ENCODE measurements at regions not wholly inside any gene's neighbourhood (a gene's known extent, or its start where the extent isn't known, plus 50 kb on each side); places are given as distances from the start of the nearest gene placed in this dataset.
A peak's percentile ranks its signal among the peaks of the same experiment; 100 is the strongest.

- TF ChIP-seq, protein P1, sequence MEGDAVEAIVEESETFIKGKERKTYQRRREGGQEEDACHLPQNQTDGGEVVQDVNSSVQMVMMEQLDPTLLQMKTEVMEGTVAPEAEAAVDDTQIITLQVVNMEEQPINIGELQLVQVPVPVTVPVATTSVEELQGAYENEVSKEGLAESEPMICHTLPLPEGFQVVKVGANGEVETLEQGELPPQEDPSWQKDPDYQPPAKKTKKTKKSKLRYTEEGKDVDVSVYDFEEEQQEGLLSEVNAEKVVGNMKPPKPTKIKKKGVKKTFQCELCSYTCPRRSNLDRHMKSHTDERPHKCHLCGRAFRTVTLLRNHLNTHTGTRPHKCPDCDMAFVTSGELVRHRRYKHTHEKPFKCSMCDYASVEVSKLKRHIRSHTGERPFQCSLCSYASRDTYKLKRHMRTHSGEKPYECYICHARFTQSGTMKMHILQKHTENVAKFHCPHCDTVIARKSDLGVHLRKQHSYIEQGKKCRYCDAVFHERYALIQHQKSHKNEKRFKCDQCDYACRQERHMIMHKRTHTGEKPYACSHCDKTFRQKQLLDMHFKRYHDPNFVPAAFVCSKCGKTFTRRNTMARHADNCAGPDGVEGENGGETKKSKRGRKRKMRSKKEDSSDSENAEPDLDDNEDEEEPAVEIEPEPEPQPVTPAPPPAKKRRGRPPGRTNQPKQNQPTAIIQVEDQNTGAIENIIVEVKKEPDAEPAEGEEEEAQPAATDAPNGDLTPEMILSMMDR (IDR thresholded peaks at IDR 0.05; ENCODE audit: low read depth, low read length), result no peak
- H3K27ac ChIP-seq, result no peak overlapping the region
- H3K4me3 ChIP-seq, result no peak overlapping the region
Measured at GRCh38 chr3:16759227-16759903, 125.4 kb upstream of the PLCL2 start.

DNA sequence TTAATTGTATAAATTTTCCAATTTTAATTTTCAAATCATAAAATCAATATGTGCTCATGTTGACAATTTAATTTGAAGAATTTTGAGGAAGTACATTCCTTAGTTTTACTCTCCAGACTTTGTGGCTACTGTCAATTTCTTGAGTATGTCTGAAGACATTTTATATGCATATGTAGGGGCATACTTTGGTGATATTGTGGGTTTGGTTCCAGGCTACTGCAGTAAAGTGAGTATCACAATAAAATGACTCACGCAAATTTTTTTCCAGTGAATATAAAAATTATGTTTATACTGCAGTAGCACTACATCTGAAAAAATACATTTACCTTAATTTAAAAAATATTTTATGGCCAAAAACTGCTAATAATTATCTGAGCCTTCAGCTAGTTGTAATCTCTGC lies 123.2 kb upstream of the PLCL2 start:
- H3K4me1 ChIP-seq (ENCODE audit: low read depth), result peaks cover 8% of the 10 kb centered on the region
- DNase-seq (ENCODE audit: low read depth in 1 of 2, low spot score in 1 of 2), result no peak
- no peaks in the 10 kb centered on the region for H3K9me3 ChIP-seq (ENCODE audit: low read depth)
- H3K4me3 ChIP-seq, result no peak overlapping the region
- H3K36me3 ChIP-seq, result no peaks in the 10 kb centered on the region
- TF ChIP-seq, protein P1 (IDR thresholded peaks at IDR 0.05; ENCODE audit: low read depth, low read length), result no peak
- H3K27ac ChIP-seq, result no peak overlapping the region
- no peaks in the 10 kb centered on the region for H3K27me3 ChIP-seq

More at GRCh38 chr3:16759227-16759903, 125.4 kb upstream of the PLCL2 start:
- no peak for DNase-seq (ENCODE audit: low read depth in 1 of 2, low spot score in 1 of 2)
- H3K27me3 ChIP-seq, result no peaks in the 10 kb centered on the region
- H3K4me1 ChIP-seq (ENCODE audit: low read depth), result peaks cover under 1% of the 10 kb centered on the region
- H3K36me3 ChIP-seq, result no peaks in the 10 kb centered on the region
- no peaks in the 10 kb centered on the region for H3K9me3 ChIP-seq (ENCODE audit: low read depth)

- no peaks in the 10 kb centered on the region for H3K9me3 ChIP-seq (ENCODE audit: low read depth)
- peaks cover 47% of the 10 kb centered on the region for H3K4me1 ChIP-seq (ENCODE audit: low read depth)
- no peak overlapping the region for H3K27ac ChIP-seq
- H3K4me3 ChIP-seq, result no peak overlapping the region
- no peak for DNase-seq (ENCODE audit: low read depth in 1 of 2, low spot score in 1 of 2)
- no peaks in the 10 kb centered on the region for H3K27me3 ChIP-seq
- H3K36me3 ChIP-seq, result no peaks in the 10 kb centered on the region
- TF ChIP-seq, protein P1 (IDR thresholded peaks at IDR 0.05; ENCODE audit: low read depth, low read length), result no peak
Measured at GRCh38 chr3:16765661-16766060, 119.1 kb upstream of the PLCL2 start.

DNA sequence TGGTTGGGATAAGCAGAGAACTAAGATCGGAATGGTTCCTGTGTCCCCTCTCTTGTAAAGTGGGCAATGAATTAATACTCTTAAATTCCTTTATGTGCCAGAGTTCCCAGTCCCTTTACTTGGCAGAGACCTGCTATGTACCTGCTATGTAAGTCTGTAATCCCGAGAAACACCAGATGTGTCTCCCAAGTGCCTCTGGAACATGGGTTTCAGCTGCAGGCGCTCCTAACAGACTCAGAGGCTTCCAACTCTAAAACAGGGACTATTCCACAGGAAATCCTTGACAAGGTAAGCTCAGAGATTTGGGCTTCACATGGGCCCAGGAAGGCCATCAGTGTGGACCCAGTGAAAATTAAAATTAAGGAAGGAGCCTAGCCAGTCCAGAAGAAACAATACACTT lies 117.7 kb upstream of the PLCL2 start:
- no peaks in the 10 kb centered on the region for H3K9me3 ChIP-seq (ENCODE audit: low read depth)
- H3K4me3 ChIP-seq, result no peak overlapping the region
- H3K36me3 ChIP-seq, result no peaks in the 10 kb centered on the region
- H3K4me1 ChIP-seq (ENCODE audit: low read depth), result peaks cover 60% of the 10 kb centered on the region
- H3K27ac ChIP-seq, result peak overlapping the region; percentile 96
- no peaks in the 10 kb centered on the region for H3K27me3 ChIP-seq
- TF ChIP-seq, protein P1 (IDR thresholded peaks at IDR 0.05; ENCODE audit: low read depth, low read length), result no peak
- peak; percentile 29 to 52 for DNase-seq (ENCODE audit: low read depth in 1 of 2, low spot score in 1 of 2)

DNA sequence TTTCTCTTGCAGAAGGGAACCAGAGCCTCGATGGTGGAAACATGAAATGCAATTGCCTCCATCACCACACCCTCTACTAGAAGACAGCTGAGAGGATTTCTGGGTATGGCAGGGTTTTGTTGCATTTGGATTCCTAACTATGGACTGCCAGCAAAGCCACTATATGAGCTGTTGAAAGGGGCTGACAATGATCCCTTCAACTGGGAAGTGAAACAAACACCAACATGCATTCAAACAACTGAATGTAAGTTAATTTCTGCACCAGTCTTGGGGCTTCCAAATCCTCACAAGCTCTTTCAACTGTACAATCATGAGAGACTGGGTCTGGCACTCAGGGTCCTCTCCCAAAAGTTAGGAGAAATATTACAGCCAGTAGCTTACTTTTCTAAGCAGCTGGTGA lies 116.7 kb upstream of the PLCL2 start:
- no peaks in the 10 kb centered on the region for H3K36me3 ChIP-seq
- H3K9me3 ChIP-seq (ENCODE audit: low read depth), result no peaks in the 10 kb centered on the region
- peaks cover 70% of the 10 kb centered on the region for H3K4me1 ChIP-seq (ENCODE audit: low read depth)
- H3K4me3 ChIP-seq, result no peak overlapping the region
- DNase-seq (ENCODE audit: low read depth in 1 of 2, low spot score in 1 of 2), result no peak
- H3K27ac ChIP-seq, result peak overlapping the region; percentile 96
- no peaks in the 10 kb centered on the region for H3K27me3 ChIP-seq
- TF ChIP-seq, protein P1 (IDR thresholded peaks at IDR 0.05; ENCODE audit: low read depth, low read length), result no peak
